GM18517 (cell line): ENCODE measurements at regions not wholly inside any gene's neighbourhood (a gene's known extent, or its start where the extent isn't known, plus 50 kb on each side); places are given as distances from the start of the nearest gene placed in this dataset.

Experiments used
- ATAC-seq: cut with Tn5 transposase; IDR thresholded peaks from one replicate; pipeline ENCODE4 v1.9.1; 2021; ENCODE audit warnings: mild to moderate bottlenecking, moderate library complexity; ENCODE audit not compliant: unreplicated experiment

DNA sequence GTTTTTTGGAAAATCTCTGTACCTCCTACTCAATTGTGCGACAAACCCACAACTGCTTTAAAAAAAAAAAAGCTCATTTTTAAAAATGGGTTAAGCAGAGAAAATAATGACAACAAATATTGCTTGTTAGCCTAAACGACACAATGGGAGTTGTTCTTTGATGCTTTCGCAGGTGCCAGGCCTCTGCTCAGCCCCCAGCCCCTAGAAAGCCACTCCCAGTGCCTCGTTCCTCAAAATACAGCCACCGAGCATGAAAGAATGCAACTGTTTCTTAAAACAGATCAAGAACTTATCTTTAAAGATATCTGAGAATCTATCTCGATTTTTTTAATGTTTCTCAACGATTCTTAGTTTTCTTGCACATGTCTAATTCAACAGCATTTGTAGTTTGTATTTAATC lies 85.2 kb upstream of the PFKP start:
- ATAC-seq = no peak

- no peak for ATAC-seq
Observed at GRCh38 chr10:2981361-2981801, 86.0 kb upstream of the PFKP start.

- no peak for ATAC-seq
Observed at GRCh38 chr10:2980791-2981360, 86.5 kb upstream of the PFKP start.

GRCh38 chr10:2980116-2980515 lies 87.2 kb upstream of the PFKP start:
- no peak for ATAC-seq

DNA sequence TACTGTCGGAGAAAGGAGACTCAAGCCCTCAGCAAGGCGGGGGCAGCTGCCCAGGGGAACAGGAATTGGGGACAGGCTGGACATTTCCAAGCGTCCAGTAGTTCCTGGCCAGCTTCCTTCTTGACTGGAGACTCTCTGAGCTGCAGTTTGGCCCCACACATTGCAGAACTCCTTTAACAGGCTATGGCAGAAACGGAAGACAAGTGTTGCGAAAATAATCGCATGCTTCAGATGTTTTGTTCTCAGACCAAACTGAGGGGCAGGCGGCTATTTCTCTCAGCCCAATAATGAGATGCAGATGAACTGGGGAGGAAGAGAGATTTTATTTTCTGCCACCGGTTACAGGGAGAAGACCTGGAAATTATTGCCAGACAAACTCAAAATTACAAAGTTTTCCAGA lies 88.0 kb upstream of the PFKP start:
- no peak for ATAC-seq

DNA sequence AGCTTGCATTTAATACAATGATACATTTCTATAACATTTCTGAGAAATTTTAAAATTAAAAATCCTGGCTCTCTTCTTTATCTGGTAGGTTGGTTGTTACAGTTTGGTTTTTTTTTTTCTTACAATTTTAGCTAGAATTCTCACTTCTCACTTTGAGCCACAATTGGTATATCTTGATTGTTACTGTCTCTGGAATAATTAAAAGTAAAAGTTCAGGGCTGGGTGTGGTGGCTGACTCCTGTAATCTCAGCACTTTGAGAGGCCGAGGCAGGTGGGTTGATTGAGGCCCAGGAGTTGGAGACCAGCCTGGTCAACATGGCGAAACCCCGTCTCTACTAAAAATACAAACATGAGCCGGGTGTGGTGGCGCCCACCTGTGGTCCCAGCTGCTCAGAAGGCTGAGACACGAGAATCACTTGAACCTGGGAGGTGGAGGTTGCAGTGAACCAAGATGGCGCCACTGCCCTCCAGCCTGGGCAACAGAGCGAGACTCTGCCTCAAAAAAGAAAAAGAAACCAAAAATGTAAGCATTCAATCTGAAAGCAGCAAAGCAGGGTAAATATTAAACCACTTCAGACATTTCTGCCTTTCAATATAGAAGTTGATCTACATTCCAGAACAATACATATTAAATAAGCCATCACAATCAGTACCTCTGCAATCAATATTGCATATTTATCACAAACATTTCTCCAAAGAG lies 88.6 kb upstream of the PFKP start:
- no peak for ATAC-seq

DNA sequence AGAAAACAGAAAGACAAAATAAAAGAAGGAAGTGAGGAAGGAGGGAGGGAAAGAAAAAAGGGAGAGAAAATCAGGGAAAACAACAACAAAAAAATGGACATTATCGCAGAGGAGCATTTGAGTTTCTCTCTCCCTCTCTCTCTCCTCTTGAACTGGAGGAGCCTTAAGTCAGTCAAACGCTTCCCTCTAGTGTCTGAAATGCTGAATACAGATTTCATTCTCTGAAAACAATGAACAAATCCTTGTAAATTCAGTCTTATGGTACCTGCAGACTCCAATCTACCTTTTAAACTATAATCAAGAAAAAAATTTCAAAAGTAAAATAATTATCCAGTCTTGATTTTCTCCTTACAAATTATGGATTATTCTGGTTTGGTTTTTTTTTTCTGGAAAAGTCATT lies 89.2 kb upstream of the PFKP start:
- ATAC-seq = peak; percentile 52

- ATAC-seq = no peak
Observed at GRCh38 chr10:2974503-2975207, 92.7 kb upstream of the PFKP start.

DNA sequence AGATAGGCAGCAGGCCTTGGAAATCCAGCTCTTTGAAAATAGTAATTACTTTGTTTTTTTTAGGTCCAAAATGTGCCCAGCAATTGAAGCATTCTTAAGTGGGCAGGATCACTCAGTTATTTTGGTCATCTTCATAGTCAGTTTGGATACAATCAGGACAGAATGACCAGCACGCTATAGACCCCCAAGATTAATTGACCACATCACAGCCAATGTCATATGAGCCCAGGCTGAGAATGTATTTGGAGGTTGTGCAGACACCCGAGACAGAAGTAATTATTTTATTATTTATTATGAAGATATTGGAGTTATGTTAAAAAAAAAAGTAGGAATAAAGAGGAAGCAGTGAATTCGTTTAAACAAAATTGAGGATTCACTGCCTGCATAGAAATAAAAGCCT lies 93.3 kb upstream of the PFKP start:
- ATAC-seq = no peak

GRCh38 chr10:2972810-2973209 lies 94.5 kb upstream of the PFKP start:
- no peak for ATAC-seq

DNA sequence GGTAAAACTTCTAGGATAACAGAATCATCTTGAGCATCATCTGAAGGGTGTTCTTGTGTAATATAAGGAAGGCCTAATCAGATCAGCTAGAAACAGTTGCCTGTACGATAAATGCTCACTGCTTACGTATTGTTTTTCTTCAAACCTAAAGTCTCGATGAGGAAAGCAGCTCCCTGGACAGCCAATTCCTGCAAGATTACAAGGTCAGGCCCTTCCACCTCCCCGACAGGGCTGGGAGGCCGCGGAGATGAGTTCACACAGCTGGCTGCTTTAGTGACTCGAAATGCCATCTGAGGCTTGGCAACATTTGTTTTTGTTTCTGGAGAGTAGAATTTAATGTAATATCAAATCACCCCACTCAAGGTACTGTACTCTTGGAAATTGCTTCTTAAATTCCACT lies 95.1 kb upstream of the PFKP start:
- no peak for ATAC-seq

DNA sequence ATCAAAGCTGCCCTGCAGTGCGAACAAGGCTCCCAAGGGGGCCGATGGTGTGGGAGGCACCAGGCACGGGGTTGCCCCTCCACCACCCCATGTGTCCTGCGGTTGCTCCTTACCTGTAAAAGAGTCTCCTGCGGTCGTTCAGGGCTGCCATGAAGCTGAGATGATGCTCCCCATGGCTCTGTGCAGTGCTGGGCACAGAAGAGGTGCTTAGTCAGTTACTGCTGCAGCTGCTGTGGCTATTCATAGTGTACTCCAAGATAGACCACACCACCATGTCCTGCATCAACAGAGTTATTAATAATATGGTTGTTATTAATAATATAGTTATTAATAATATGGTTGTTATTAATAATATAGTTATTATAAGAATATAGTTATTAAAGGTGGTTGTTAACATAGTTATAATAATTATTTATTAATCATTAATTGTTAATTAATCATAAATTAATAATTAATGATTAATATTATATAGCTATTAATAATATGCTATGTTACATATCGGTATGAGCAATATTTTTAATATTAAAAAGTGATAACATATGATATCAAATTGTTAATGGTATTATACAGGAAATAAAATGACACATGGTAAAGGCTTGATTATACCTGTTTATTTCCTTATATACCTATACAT lies 97.0 kb upstream of the PFKP start:
- ATAC-seq = no peak

DNA sequence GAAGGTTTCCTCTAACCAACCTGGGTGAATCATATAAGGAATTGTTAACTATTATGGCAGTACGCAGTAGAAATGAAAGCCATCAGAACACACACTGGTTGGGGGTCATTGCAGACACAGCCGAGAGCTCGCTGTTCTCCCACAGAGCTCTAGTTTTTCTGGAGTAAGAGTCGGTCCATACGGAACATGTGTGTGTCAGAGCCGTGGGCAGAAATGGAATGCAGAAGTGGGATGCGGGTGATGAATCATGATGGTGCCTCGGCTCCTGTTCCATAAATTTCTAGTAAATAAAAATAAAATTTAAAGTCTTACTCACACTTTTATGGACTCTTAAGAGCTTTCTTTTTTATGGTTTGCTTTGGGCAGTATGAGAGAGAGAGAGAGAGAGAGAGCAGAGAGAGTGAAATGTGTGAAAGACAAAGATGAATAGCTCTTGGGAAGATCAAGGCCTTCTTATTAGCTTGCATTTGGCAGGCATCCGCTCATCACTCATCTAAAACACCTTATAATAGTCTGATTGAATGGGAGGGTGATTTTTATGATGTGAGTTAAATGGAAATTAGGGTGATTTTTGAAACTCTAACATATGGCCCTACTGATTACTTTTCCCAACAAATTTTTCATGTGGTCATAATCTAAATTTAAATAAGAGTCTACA lies 98.8 kb upstream of the PFKP start:
- ATAC-seq = no peak

- no peak for ATAC-seq
Observed at GRCh38 chr10:2966134-2966533, 101.2 kb upstream of the PFKP start.

- ATAC-seq = no peak
Observed at GRCh38 chr10:2964632-2965296, 102.6 kb upstream of the PFKP start.

DNA sequence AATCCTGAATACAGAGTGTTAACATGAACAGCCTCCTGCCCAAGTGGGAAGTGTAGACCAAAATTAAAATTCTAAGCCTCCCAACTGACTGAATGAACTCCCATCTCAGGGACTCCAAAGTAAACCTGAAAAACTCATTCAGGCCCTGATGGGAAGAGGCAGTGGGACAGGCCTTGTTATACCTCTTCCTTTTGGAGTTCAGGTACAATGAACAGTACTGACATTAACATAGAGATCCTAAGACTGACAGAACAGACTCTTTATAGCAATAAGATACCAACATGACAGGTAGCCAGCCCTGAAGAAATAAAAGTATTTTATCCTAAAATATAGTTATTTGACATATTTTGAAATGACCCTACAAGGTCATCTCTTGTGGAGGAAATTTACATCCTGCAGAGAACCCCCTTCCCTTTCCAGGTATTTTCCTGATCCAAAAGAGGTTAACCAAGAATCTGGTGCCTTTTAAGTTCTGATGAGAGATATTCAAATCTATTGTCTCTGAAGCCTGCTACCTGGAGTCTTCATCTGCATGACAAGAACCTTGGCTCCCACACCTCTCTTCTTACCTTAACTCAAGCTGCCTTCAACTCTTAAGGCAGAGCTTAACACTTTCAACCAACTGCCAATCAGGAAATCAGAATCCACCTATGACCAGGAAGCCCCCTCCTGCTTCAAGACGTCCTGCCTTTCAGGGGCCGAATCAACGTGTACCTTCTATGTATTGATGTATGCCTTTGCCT lies 103.3 kb upstream of the PFKP start:
- no peak for ATAC-seq

GRCh38 chr10:2962194-2962593 lies 105.2 kb upstream of the PFKP start:
- ATAC-seq = no peak

GRCh38 chr10:2958659-2959058 lies 108.7 kb upstream of the PFKP start:
- ATAC-seq = no peak

DNA sequence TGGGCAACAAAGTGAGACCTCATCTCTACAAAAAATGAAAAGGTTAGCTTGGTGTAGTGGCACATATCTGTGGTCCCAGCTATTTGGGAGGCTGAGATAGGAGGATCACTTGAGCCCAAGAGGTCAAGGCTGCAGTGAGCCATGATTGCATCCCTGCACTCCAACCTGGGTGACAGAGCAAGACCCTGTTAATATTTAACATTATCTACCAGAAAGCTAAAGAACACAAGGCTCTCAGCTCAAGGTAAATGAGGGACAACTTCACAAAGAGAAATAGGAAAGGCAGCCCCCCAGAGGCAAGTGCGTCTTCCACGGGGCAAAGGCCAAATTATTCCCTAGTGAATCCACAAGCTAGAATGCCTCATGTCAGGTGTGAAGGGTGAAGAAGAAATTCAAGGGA lies 109.6 kb upstream of the PFKP start:
- ATAC-seq = no peak

GRCh38 chr10:2955064-2955463 lies 112.3 kb upstream of the PFKP start:
- ATAC-seq = no peak
